ENCODE measurements at regions not wholly inside any gene's neighbourhood (a gene's known extent, or its start where the extent isn't known, plus 50 kb on each side); places are given as distances from the start of the nearest gene placed in this dataset.

GRCh38 chr13:73759434-73759833 is 374.8 kb downstream of the KLF12 start:
- H3K27ac Mint-ChIP-seq, result no peak overlapping the region
- H3K36me3 Mint-ChIP-seq, result peaks cover 5% of the 10 kb centered on the region
- H3K4me1 Mint-ChIP-seq (ENCODE audit: unreplicated experiment), result peaks cover 10% of the 10 kb centered on the region
- H3K4me3 Mint-ChIP-seq, result no peak overlapping the region
- no peaks in the 10 kb centered on the region for H3K27me3 Mint-ChIP-seq
- no peak for TF ChIP-seq CTCF (conservative IDR thresholded peaks at IDR 0.05)
- DNase-seq (ENCODE audit: extremely low spot score, unreplicated experiment), result no peak
- H3K9me3 Mint-ChIP-seq, result no peaks in the 10 kb centered on the region

- Mint-ChIP-seq H3K27ac (no peak overlapping the region), H3K36me3 (peaks cover 4% of the 10 kb centered on the region), H3K4me1 (ENCODE audit: unreplicated experiment) (peaks cover 13% of the 10 kb centered on the region), H3K9me3 (no peaks in the 10 kb centered on the region), H3K4me3 (no peak overlapping the region), H3K27me3 (no peaks in the 10 kb centered on the region)
- no peak for TF ChIP-seq CTCF (conservative IDR thresholded peaks at IDR 0.05)
- DNase-seq (ENCODE audit: extremely low spot score, unreplicated experiment), result no peak
Observed at GRCh38 chr13:73757481-73758233, 376.5 kb downstream of the KLF12 start.

GRCh38 chr13:73754727-73755292 is 379.4 kb downstream of the KLF12 start:
- Mint-ChIP-seq H3K4me3 (no peak overlapping the region), H3K4me1 (ENCODE audit: unreplicated experiment) (peaks cover 18% of the 10 kb centered on the region), H3K36me3 (peaks cover 11% of the 10 kb centered on the region), H3K27me3 (no peaks in the 10 kb centered on the region), H3K9me3 (no peaks in the 10 kb centered on the region), H3K27ac (peak overlapping the region; percentile 2)
- DNase-seq (ENCODE audit: extremely low spot score, unreplicated experiment), result no peak
- TF ChIP-seq CTCF (conservative IDR thresholded peaks at IDR 0.05), result peak; percentile 86

GRCh38 chr13:73754241-73754640 is 380.0 kb downstream of the KLF12 start:
- Mint-ChIP-seq H3K4me1 (ENCODE audit: unreplicated experiment) (peaks cover 18% of the 10 kb centered on the region), H3K4me3 (no peak overlapping the region), H3K27ac (no peak overlapping the region), H3K36me3 (peaks cover 11% of the 10 kb centered on the region), H3K27me3 (no peaks in the 10 kb centered on the region), H3K9me3 (no peaks in the 10 kb centered on the region)
- TF ChIP-seq CTCF (conservative IDR thresholded peaks at IDR 0.05), result no peak
- no peak for DNase-seq (ENCODE audit: extremely low spot score, unreplicated experiment)

- H3K36me3 Mint-ChIP-seq, result peaks cover 16% of the 10 kb centered on the region
Observed at GRCh38 chr13:73751290-73751689, 382.9 kb downstream of the KLF12 start.

More at GRCh38 chr13:73751290-73751689, 382.9 kb downstream of the KLF12 start:
- no peaks in the 10 kb centered on the region for H3K27me3 Mint-ChIP-seq
- DNase-seq (ENCODE audit: extremely low spot score, unreplicated experiment), result no peak
- no peak overlapping the region for H3K27ac Mint-ChIP-seq
- TF ChIP-seq CTCF (conservative IDR thresholded peaks at IDR 0.05), result no peak
- H3K9me3 Mint-ChIP-seq, result no peaks in the 10 kb centered on the region
- H3K4me1 Mint-ChIP-seq (ENCODE audit: unreplicated experiment), result peaks cover 14% of the 10 kb centered on the region
- no peak overlapping the region for H3K4me3 Mint-ChIP-seq

Measured in type B pancreatic cell (in vitro differentiated cells).